Stomach (tissue), 4 donors: ENCODE measurements at regions not wholly inside any gene's neighbourhood (a gene's known extent, or its start where the extent isn't known, plus 50 kb on each side); places are given as distances from the start of the nearest gene placed in this dataset.

Experiments used
- EP300 ChIP-seq: sonication (generic); formaldehyde crosslinking; IDR thresholded peaks from one replicate; pipeline ENCODE4 v1.6.1; 2017; ENCODE audit warnings: antibody characterized with exemption
- POLR2A ChIP-seq, 4 donors: fragments of 450-650 bp; IDR thresholded peaks; one replicate each; pipeline ENCODE4 v1.6.1; 2016; ENCODE audit warnings: antibody characterized with exemption in 4 of 4, control low read depth in 2 of 4, mild to moderate bottlenecking in 1 of 4, moderate library complexity in 1 of 4
- POLR2AphosphoS5 ChIP-seq, 3 donors: sonication (generic); formaldehyde crosslinking; IDR thresholded peaks; one replicate each; pipeline ENCODE4 v1.6.1; 2016; ENCODE audit warnings: antibody characterized with exemption in 3 of 3
- TF ChIP-seq, protein P1 (sequence below), 7 experiments: fragments of 450-650 bp in 4 of 7; fragments of 200-600 bp in 3 of 7; sonication (generic) in 3 of 7; IDR thresholded peaks; one replicate each; pipeline ENCODE4 v1.5.1; 2016 to 2019; ENCODE audit warnings: antibody characterized with exemption in 7 of 7, control low read depth in 2 of 7, mild to moderate bottlenecking in 1 of 7

DNA sequence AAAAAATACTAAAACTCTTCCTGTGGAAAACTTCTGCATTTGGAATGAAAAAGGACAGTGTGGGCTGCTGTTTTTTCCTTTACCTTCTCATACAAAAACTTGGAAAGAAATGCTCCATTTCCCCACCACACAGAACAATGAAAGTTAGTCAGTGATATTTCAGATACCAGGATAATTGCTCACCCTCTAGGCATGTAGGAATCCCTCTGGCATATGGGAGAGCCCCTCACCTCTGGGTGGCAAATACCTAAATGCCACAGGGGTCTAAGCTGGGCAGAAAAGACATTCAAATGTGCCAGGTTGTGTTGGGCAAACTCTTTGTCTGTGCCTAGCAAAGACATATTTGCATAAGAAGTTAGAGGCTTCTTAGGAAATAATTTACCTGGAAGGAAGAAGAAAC is 560.3 kb upstream of the NR2F2 start:
- TF ChIP-seq, protein P1, sequence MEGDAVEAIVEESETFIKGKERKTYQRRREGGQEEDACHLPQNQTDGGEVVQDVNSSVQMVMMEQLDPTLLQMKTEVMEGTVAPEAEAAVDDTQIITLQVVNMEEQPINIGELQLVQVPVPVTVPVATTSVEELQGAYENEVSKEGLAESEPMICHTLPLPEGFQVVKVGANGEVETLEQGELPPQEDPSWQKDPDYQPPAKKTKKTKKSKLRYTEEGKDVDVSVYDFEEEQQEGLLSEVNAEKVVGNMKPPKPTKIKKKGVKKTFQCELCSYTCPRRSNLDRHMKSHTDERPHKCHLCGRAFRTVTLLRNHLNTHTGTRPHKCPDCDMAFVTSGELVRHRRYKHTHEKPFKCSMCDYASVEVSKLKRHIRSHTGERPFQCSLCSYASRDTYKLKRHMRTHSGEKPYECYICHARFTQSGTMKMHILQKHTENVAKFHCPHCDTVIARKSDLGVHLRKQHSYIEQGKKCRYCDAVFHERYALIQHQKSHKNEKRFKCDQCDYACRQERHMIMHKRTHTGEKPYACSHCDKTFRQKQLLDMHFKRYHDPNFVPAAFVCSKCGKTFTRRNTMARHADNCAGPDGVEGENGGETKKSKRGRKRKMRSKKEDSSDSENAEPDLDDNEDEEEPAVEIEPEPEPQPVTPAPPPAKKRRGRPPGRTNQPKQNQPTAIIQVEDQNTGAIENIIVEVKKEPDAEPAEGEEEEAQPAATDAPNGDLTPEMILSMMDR (IDR thresholded peaks at IDR 0.05), result no peak
- TF ChIP-seq EP300 (no peak), POLR2AphosphoS5 (IDR thresholded peaks at IDR 0.05) (no peak), POLR2A (IDR thresholded peaks at IDR 0.05) (no peak)
